Gastrocnemius medialis (tissue), 4 donors: ENCODE measurements at regions not wholly inside any gene's neighbourhood (a gene's known extent, or its start where the extent isn't known, plus 50 kb on each side); places are given as distances from the start of the nearest gene placed in this dataset.

Source experiments
- ATAC-seq, 2 donors: fragments of 150-250 bp; one replicate each; pipeline ENCODE4 v1.9.1; 2016
- DNase-seq, 2 donors: peaks; one replicate each; pipeline ENCODE4 v3.0.0-alpha.2; 2019
- H3K27ac ChIP-seq, 4 donors: fragments of 200-600 bp; sonication (generic); 1 replicate in 1 of 4; 2 replicates in 3 of 4; pipeline ENCODE4 v1.5.1; 2016 to 2018; ENCODE audit warnings: mild to moderate bottlenecking in 2 of 4, moderate library complexity in 1 of 4
- H3K27me3 ChIP-seq, 3 donors: fragments of 200-600 bp; sonication (generic) in 2 of 3; 1 replicate in 1 of 3; 2 replicates in 2 of 3; pipeline versions ENCODE4 v1.5.1 to v1.6.0; 2016 to 2019; ENCODE audit warnings: mild to moderate bottlenecking in 1 of 3, moderate library complexity in 1 of 3
- H3K36me3 ChIP-seq, 2 donors: fragments of 200-600 bp; sonication (generic) in 1 of 2; one replicate each; pipeline ENCODE4 v1.5.1; 2017 to 2018
- H3K4me1 ChIP-seq, 2 donors: fragments of 200-600 bp; sonication (generic) in 1 of 2; one replicate each; pipeline ENCODE4 v1.5.1; 2016 to 2017; ENCODE audit warnings: mild to moderate bottlenecking in 2 of 2
- H3K4me3 ChIP-seq, 4 donors: fragments of 200-600 bp; sonication (generic) in 3 of 4; 1 replicate in 1 of 4; 2 replicates in 3 of 4; pipeline ENCODE4 v1.5.1; 2016 to 2019; ENCODE audit warnings: mild to moderate bottlenecking in 2 of 4
- H3K9me3 ChIP-seq, 3 donors: fragments of 200-600 bp; sonication (generic) in 2 of 3; 1 replicate in 1 of 3; 2 replicates in 2 of 3; pipeline ENCODE4 v1.5.1; 2016 to 2019
- CTCF ChIP-seq, 5 experiments: fragments of 450-650 bp in 3 of 5; fragments of 200-600 bp in 2 of 5; sonication (generic) in 2 of 5; IDR thresholded peaks in 4 of 5; conservative IDR thresholded peaks in 1 of 5; 1 replicate in 4 of 5; 2 replicates in 1 of 5; pipeline ENCODE4 v1.5.1; 2016 to 2019; ENCODE audit warnings: antibody characterized with exemption in 5 of 5, mild to moderate bottlenecking in 3 of 5, moderate library complexity in 3 of 5
- POLR2A ChIP-seq, 2 donors: fragments of 450-650 bp; IDR thresholded peaks; one replicate each; pipeline ENCODE4 v1.6.1; 2017; ENCODE audit warnings: antibody characterized with exemption in 2 of 2, mild to moderate bottlenecking in 2 of 2, moderate library complexity in 2 of 2
- in situ Hi-C, 4 donors: fragments of 200-750 bp; cut with MboI; loops; one replicate each; pipeline versions ENCODE4 v1.15.0 to v1.8.0; 2017; ENCODE audit warnings: low sequenced_read_pairs in 4 of 4
- intact Hi-C: fragments of 100-400 bp; cut with DNase I; formaldehyde crosslinking; loops from one replicate; pipeline ENCODE4 v1.15.1; 2023; ENCODE audit warnings: low total_unique reads

GRCh38 chr3:182486463-182486862 lies 306.8 kb upstream of the ATP11B start:
- no peaks in the 10 kb centered on the region for H3K36me3 ChIP-seq
- H3K4me3 ChIP-seq, result no peak overlapping the region
- ATAC-seq, result no peak
- H3K27ac ChIP-seq, result no peak overlapping the region
- TF ChIP-seq POLR2A (IDR thresholded peaks at IDR 0.05) (no peak), CTCF (IDR thresholded peaks at IDR 0.05 in 4 of 5, conservative IDR thresholded peaks at IDR 0.05 in 1 of 5) (no peak)
- intact Hi-C loops, result no loop called here
- H3K27me3 ChIP-seq, result no peaks in the 10 kb centered on the region
- no peaks in the 10 kb centered on the region for H3K4me1 ChIP-seq
- in situ Hi-C loops, result no loop called here
- no peaks in the 10 kb centered on the region for H3K9me3 ChIP-seq
- no peak for DNase-seq

GRCh38 chr3:182487143-182487542 lies 306.2 kb upstream of the ATP11B start:
- no peak for ATAC-seq
- no peaks in the 10 kb centered on the region for H3K4me1 ChIP-seq

DNA sequence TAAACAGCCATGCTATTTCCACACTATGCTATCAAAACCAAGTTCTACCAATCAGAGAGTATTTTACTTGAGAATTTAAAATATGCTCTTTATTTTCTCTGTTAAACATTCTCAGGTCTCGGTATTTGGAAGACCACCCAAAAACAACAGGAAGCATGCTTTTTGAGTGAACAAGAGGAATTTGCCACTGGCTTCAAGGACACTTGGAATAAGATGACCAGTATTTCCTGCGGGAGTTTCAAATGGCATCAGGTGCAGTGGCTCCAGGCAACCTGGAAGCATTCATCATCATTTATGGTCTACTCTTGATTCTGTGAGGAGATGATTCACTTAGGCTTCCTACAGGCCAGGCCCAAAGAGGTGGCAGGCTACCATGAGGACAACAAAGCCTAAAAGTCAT lies 305.7 kb upstream of the ATP11B start:
- no peak overlapping the region for H3K27ac ChIP-seq
- no peak overlapping the region for H3K4me3 ChIP-seq
- DNase-seq (no peak), ATAC-seq (no peak)
- TF ChIP-seq POLR2A (IDR thresholded peaks at IDR 0.05), result no peak
- TF ChIP-seq CTCF (IDR thresholded peaks at IDR 0.05 in 4 of 5, conservative IDR thresholded peaks at IDR 0.05 in 1 of 5), result no peak
- H3K9me3 ChIP-seq, result no peaks in the 10 kb centered on the region
- in situ Hi-C loops (no loop called here), intact Hi-C loops (no loop called here)
- H3K36me3 ChIP-seq, result no peaks in the 10 kb centered on the region
- no peaks in the 10 kb centered on the region for H3K27me3 ChIP-seq
- no peaks in the 10 kb centered on the region for H3K4me1 ChIP-seq

More at GRCh38 chr3:182487143-182487542, 306.2 kb upstream of the ATP11B start:
- no peak for DNase-seq
- H3K4me3 ChIP-seq, result no peak overlapping the region
- no peaks in the 10 kb centered on the region for H3K27me3 ChIP-seq
- in situ Hi-C loops (no loop called here), intact Hi-C loops (no loop called here)
- H3K36me3 ChIP-seq, result no peaks in the 10 kb centered on the region
- no peaks in the 10 kb centered on the region for H3K9me3 ChIP-seq
- no peak for TF ChIP-seq POLR2A (IDR thresholded peaks at IDR 0.05)
- no peak for TF ChIP-seq CTCF (IDR thresholded peaks at IDR 0.05 in 4 of 5, conservative IDR thresholded peaks at IDR 0.05 in 1 of 5)
- H3K27ac ChIP-seq, result no peak overlapping the region

GRCh38 chr3:182490596-182491491 lies 302.5 kb upstream of the ATP11B start:
- no peak for DNase-seq
- no peak overlapping the region for H3K27ac ChIP-seq
- intact Hi-C loops, result no loop called here
- no peak for ATAC-seq
- H3K4me1 ChIP-seq, result no peaks in the 10 kb centered on the region
- TF ChIP-seq POLR2A (IDR thresholded peaks at IDR 0.05) (no peak), CTCF (IDR thresholded peaks at IDR 0.05 in 4 of 5, conservative IDR thresholded peaks at IDR 0.05 in 1 of 5) (peak in 1 of 5 experiments; percentile 14)
- H3K27me3 ChIP-seq, result no peaks in the 10 kb centered on the region
- H3K4me3 ChIP-seq, result no peak overlapping the region
- no peaks in the 10 kb centered on the region for H3K36me3 ChIP-seq
- no peaks in the 10 kb centered on the region for H3K9me3 ChIP-seq
- in situ Hi-C loops, result no loop called here
